Thyroid gland (tissue), 4 donors: ENCODE measurements at regions not wholly inside any gene's neighbourhood (a gene's known extent, or its start where the extent isn't known, plus 50 kb on each side); places are given as distances from the start of the nearest gene placed in this dataset.
A peak's percentile ranks its signal among the peaks of the same experiment; 100 is the strongest.

Source experiments
- DNase-seq, 2 donors: peaks; one replicate each; pipeline ENCODE4 v3.0.0-alpha.2; 2019
- H3K27ac ChIP-seq, 3 donors: fragments of 200-600 bp; sonication (generic); 1 replicate in 2 of 3; 2 replicates in 1 of 3; pipeline ENCODE4 v1.5.1; 2016 to 2019; ENCODE audit warnings: mild to moderate bottlenecking in 1 of 3, moderate library complexity in 1 of 3
- H3K27me3 ChIP-seq: fragments of 200-600 bp; sonication (generic); one replicate; pipeline ENCODE4 v1.5.1; 2019
- H3K36me3 ChIP-seq, 2 donors: fragments of 200-600 bp; sonication (generic); one replicate each; pipeline ENCODE4 v1.5.1; 2016 to 2019
- H3K4me1 ChIP-seq, 2 donors: fragments of 200-600 bp; sonication (generic); one replicate each; pipeline ENCODE4 v1.5.1; 2017 to 2019
- H3K4me3 ChIP-seq, 3 donors: fragments of 200-600 bp; sonication (generic); replicated peaks in 1 of 3; 1 replicate in 2 of 3; 2 replicates in 1 of 3; pipeline ENCODE4 v1.5.1; 2016; ENCODE audit warnings: mild to moderate bottlenecking in 1 of 3
- H3K9me3 ChIP-seq: fragments of 200-600 bp; sonication (generic); one replicate; pipeline ENCODE4 v1.5.1; 2017
- CTCF ChIP-seq, 6 experiments: fragments of 200-600 bp in 3 of 6; fragments of 450-650 bp in 3 of 6; sonication (generic) in 3 of 6; IDR thresholded peaks; one replicate each; pipeline ENCODE4 v1.5.1; 2016 to 2019; ENCODE audit warnings: antibody characterized with exemption in 6 of 6, mild to moderate bottlenecking in 2 of 6, inconsistent platforms in 1 of 6, moderate library complexity in 1 of 6
- POLR2A ChIP-seq, 2 donors: fragments of 450-650 bp; IDR thresholded peaks; one replicate each; pipeline ENCODE4 v1.6.1; 2017; ENCODE audit warnings: antibody characterized with exemption in 2 of 2, mild to moderate bottlenecking in 2 of 2, moderate library complexity in 1 of 2
- WGBS, 2 donors: methylation state at CpG; one replicate each; pipeline ENCODE4 v1.1.5; 2017; 5-methylcytosine and 5-hydroxymethylcytosine counted together
- intact Hi-C: fragments of 100-400 bp; cut with DNase I; formaldehyde crosslinking; loops from one replicate; pipeline ENCODE4 v1.15.1; 2023

- DNase-seq = peak; percentile 12 to 16
- Histone ChIP-seq H3K9me3 (no peaks in the 10 kb centered on the region), H3K4me1 (peaks cover 11 to 15% of the 10 kb centered on the region in 2 donors), H3K4me3 (no peak overlapping the region), H3K27me3 (no peaks in the 10 kb centered on the region), H3K36me3 (no peaks in the 10 kb centered on the region), H3K27ac (peak overlapping the region; percentile 9 to 39 (median 37))
- TF ChIP-seq CTCF (IDR thresholded peaks at IDR 0.05) (no peak), POLR2A (IDR thresholded peaks at IDR 0.05) (no peak)
- 36 to 37% methylated on average over 1 of the region's 1 CpG for WGBS, 2 donors
- intact Hi-C loops = no loop called here
Observed at GRCh38 chr6:19181211-19181610, 656.0 kb upstream of the ID4 start.

DNA sequence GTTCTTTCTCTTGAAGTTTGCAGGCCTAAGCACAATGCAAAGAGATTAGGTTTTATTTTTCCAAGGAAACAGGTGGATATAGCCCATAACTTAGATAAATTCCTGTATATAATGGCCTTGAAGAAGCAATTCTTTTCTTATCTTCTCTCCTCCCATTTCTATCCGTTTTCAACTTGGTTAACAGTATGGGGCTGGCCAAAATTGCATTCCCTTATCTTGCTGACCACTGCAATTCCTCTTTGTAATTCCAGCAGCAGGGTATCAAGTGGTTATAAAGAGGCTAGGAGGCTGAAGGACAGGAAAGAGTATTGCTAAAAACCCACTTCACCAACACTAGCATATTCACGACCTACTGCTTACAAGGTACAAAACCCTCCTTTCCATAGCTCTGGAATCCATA is 643.5 kb upstream of the ID4 start:
- TF ChIP-seq POLR2A (IDR thresholded peaks at IDR 0.05) (no peak), CTCF (IDR thresholded peaks at IDR 0.05) (no peak)
- no peak for DNase-seq
- Histone ChIP-seq H3K27ac (no peak overlapping the region), H3K4me3 (no peak overlapping the region), H3K9me3 (no peaks in the 10 kb centered on the region), H3K27me3 (no peaks in the 10 kb centered on the region), H3K36me3 (no peaks in the 10 kb centered on the region), H3K4me1 (no peaks in the 10 kb centered on the region)
- WGBS, 2 donors = 34 to 53% methylated on average over 2 of the region's 2 CpGs
- intact Hi-C loops = no loop called here

DNA sequence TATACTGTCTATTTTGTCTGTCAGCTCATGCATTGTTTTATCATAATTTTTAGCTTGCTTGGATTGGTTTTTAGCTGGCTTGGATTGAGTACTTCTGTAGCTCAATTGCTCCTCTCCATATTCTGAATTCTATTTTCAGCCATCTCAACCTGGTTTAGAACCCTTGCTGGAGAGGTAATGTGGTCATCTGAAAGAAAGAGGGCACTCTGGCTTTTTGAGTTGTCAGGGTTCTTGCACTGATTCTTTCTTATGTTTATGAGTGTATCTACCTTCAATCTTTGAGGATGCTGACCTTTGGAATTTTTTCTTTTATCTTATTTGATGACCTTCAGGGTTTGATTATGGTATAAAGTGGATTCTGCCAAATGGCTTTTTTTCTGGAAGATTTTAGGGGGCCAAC is 632.7 kb upstream of the ID4 start:
- no peaks in the 10 kb centered on the region for H3K9me3 ChIP-seq
- DNase-seq = no peak
- H3K4me3 ChIP-seq = no peak overlapping the region
- no peak overlapping the region for H3K27ac ChIP-seq
- H3K4me1 ChIP-seq = no peaks in the 10 kb centered on the region
- no peaks in the 10 kb centered on the region for H3K27me3 ChIP-seq
- TF ChIP-seq CTCF (IDR thresholded peaks at IDR 0.05) = no peak
- no peak for TF ChIP-seq POLR2A (IDR thresholded peaks at IDR 0.05)
- intact Hi-C loops = no loop called here
- no peaks in the 10 kb centered on the region for H3K36me3 ChIP-seq

GRCh38 chr6:19205076-19205475 is 632.1 kb upstream of the ID4 start:
- 76 to 100% methylated on average over 1 to 5 of the region's 5 CpGs for WGBS, 2 donors
- Histone ChIP-seq H3K9me3 (no peaks in the 10 kb centered on the region), H3K27me3 (no peaks in the 10 kb centered on the region), H3K4me3 (no peak overlapping the region), H3K4me1 (no peaks in the 10 kb centered on the region), H3K36me3 (no peaks in the 10 kb centered on the region), H3K27ac (no peak overlapping the region)
- intact Hi-C loops = no loop called here
- DNase-seq = no peak
- no peak for TF ChIP-seq CTCF (IDR thresholded peaks at IDR 0.05)
- no peak for TF ChIP-seq POLR2A (IDR thresholded peaks at IDR 0.05)

- H3K9me3 ChIP-seq = no peaks in the 10 kb centered on the region
- WGBS, 2 donors = 78 to 82% methylated on average over 2 of the region's 2 CpGs
- no peak overlapping the region for H3K4me3 ChIP-seq
- no peak for DNase-seq
- no peak overlapping the region for H3K27ac ChIP-seq
- TF ChIP-seq CTCF (IDR thresholded peaks at IDR 0.05) (no peak), POLR2A (IDR thresholded peaks at IDR 0.05) (no peak)
- no peaks in the 10 kb centered on the region for H3K27me3 ChIP-seq
- intact Hi-C loops = no loop called here
- no peaks in the 10 kb centered on the region for H3K4me1 ChIP-seq
- H3K36me3 ChIP-seq = no peaks in the 10 kb centered on the region
Observed at GRCh38 chr6:19209202-19209601, 628.0 kb upstream of the ID4 start.
